GM21786 (cell line): ENCODE measurements at regions not wholly inside any gene's neighbourhood (a gene's known extent, or its start where the extent isn't known, plus 50 kb on each side); places are given as distances from the start of the nearest gene placed in this dataset.

Experiments
- ATAC-seq: cut with Tn5 transposase; IDR thresholded peaks from one replicate; pipeline ENCODE4 v1.9.1; 2021; ENCODE audit not compliant: unreplicated experiment

DNA sequence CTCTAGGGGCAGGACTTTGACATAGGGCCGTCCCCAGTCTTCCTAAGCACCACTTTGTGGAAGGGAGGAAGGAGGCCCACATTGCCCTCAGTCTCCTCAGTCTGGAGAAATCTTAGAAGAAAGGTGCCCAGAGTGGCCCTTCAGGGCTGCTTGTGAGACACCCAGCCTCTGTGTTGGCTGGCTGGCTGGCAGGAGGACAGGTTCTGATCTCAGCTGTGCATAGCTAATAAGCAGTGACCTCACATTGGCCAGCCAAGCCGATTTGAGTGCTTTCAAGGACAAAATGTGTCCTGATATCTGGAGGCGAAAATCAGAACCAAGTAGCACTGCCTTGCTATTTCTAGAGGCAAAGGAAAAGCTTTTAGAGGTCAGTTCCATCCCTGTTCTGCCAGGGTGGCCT is 211.5 kb downstream of the BCOR start:
- no peak for ATAC-seq

GRCh38 chrX:39888730-39889129 is 209.0 kb downstream of the BCOR start:
- ATAC-seq, result no peak

GRCh38 chrX:39889704-39890103 is 208.1 kb downstream of the BCOR start:
- no peak for ATAC-seq

DNA sequence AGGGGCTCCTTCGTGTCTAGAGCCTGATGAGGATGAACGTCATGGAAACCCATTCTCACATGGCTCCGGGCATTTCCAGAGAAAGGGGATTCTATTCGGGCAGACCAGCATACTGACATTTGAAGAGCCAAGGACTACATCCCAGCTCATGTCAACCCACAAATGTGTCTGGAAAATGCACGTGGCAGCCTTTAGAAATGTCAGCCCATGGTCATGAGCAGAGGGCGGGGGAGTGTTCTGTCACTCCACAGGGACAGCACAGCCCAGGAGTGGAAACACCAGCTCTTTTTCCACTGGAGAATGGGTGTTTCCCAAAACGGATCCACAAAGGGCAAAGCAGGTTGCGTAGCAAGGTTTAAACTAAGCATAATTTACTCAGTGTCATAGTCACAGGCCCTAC is 207.0 kb downstream of the BCOR start:
- ATAC-seq, result no peak

DNA sequence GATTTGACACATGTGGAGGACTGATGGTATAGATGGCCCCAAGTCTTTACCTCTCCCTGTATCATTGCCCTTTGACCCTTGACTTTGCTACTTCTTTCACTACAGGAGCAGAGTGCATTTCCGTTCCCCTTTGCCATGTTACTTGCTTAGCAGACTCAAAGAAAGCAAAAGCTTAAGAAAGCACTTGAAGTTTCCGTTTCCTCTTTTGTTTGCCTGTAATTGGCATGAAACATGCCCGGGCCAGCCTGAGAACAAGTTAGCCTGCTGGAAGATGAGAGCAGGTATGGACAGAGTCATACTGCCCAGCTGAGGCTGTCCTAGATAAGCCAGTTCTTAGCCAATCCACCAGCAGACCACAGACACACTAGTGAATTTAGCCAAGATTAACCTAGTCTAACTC is 206.0 kb downstream of the BCOR start:
- ATAC-seq, result peak; percentile 60

- ATAC-seq, result no peak
These were observed 204.1 kb downstream of the BCOR start for GRCh38 chrX:39893417-39894338.

DNA sequence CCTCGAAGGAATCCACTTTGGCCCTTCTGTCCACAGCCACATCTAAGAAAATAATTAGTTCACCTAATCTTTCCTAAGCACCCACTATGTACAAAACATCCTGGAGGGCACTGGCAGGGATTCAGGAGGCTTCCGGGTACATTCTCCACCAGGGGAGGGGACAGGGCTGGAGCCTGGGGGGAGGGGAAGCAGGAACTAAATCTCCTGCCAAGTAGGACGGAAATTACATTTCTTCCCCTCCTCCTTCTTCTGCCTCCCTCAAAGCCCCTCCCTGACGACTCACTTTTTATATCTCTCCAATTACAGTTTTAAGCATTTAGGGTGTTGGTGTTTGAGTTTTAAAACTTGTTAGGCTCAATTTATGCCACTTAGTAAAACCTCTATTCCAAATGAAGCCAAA is 203.1 kb downstream of the BCOR start:
- ATAC-seq, result no peak

GRCh38 chrX:39895218-39896110 is 202.3 kb downstream of the BCOR start:
- ATAC-seq, result no peak

DNA sequence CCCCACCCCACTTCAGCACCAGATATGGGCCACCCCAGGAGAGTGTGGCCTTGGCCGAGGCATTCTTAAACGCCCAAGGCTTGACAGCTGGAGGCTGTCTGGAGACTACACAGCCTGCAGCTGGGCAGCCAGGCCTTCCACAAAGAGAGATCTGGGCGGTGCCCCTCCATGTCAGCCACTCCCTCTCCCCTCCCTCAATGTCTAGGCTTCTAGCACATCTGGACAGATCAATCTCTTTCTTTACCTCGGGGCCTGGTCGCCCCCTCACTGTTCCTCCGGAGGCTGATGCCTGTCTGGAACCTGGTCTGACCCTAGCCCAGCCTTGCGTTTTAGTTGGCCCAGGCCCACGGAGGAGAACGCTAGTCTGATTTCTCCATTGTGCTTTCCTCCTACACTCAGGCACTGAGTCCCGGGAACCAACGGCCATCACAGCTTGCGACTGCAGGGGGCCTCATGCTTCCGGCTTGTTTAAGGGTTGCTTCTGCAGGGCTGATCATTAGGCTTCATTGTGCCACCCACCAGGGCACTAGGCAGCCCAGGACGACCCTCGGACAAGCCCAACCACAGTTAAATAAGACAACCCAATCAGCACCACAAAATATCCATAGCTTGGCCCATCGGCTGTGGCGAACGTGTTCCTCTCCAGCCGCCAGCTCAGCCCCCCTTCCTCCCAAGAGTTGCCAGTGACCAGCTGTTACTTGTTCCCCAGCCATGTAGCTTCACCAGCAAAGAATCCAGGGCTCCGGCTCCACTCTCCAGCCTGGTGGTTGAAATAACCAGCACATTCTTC is 200.6 kb downstream of the BCOR start:
- ATAC-seq, result no peak

DNA sequence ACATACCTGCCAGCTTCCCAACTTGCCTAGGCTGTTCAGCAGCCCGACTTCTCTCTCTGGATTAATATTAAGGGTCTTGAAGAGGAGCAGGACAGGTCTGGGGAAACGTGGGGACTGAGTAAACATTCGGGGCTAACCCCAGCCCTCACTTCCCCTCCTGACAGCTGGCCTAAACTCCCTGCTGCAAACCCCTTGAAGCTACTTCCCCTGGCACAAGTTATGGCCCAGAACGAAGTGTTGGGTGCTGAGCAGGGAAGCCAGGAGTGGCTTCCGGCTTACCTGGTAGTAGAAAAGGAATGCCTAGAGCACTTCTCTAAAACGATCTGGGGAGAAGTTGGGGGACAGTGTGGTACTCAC is 200.0 kb downstream of the BCOR start:
- ATAC-seq, result no peak

GRCh38 chrX:39898147-39898546 is 199.6 kb downstream of the BCOR start:
- ATAC-seq, result no peak

GRCh38 chrX:39899059-39899458 is 198.7 kb downstream of the BCOR start:
- no peak for ATAC-seq

GRCh38 chrX:39899856-39900776 is 197.6 kb downstream of the BCOR start:
- ATAC-seq, result no peak

GRCh38 chrX:39900777-39901170 is 197.0 kb downstream of the BCOR start:
- ATAC-seq, result no peak

GRCh38 chrX:39903343-39903742 is 194.4 kb downstream of the BCOR start:
- ATAC-seq, result no peak

GRCh38 chrX:39903937-39904336 is 193.8 kb downstream of the BCOR start:
- no peak for ATAC-seq

GRCh38 chrX:39904816-39905537 is 192.8 kb downstream of the BCOR start:
- ATAC-seq, result no peak

DNA sequence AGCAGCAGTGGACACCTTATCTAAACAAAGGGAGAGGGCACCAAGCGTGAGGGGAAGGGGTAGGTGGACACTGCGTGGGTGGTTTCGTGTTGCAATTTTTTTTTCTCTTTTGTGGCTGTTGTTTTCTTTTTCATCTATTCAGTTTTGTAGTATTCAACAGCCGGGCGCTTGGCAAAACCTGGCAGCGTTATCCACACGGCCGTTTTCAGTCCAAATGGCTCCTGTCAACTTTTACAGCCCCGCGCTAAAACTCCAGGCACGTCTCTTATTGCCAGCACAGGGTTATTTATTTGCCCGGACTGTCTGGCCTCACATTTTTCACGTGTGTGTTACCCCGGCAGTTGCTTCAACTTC is 192.2 kb downstream of the BCOR start:
- ATAC-seq, result no peak

GRCh38 chrX:39905946-39906345 is 191.8 kb downstream of the BCOR start:
- ATAC-seq, result no peak
